ENCODE measurements at regions not wholly inside any gene's neighbourhood (a gene's known extent, or its start where the extent isn't known, plus 50 kb on each side); places are given as distances from the start of the nearest gene placed in this dataset.

GRCh38 chr12:75932241-75932640 is 99.3 kb downstream of the PHLDA1 start:
- Histone ChIP-seq H2AFZ (ENCODE audit: low read length) (no peak overlapping the region), H3K9me3 (ENCODE audit: control insufficient read depth, insufficient read depth, low read depth, low read length) (no peaks in the 10 kb centered on the region), H3K4me2 (ENCODE audit: extremely low read depth, insufficient read depth, low read length) (no peak overlapping the region), H3K4me3 (replicated peaks in 1 of 4; ENCODE audit: control extremely low read depth in 1 of 4, insufficient read depth in 1 of 4, low read depth in 3 of 4, low read length in 4 of 4) (no peak overlapping the region), H3K79me2 (ENCODE audit: control insufficient read depth, insufficient read depth, low read length) (no peaks in the 10 kb centered on the region), H3K36me3 (ENCODE audit: control insufficient read depth, insufficient read depth, low read length) (no peaks in the 10 kb centered on the region), H3K9ac (ENCODE audit: insufficient read depth, low read length) (no peak overlapping the region), H4K20me1 (ENCODE audit: control insufficient read depth, extremely low read depth, insufficient read depth, low read length) (no peaks in the 10 kb centered on the region), H3K27me3 (ENCODE audit: control insufficient read depth, insufficient read depth, low read length) (no peaks in the 10 kb centered on the region), H3K4me1 (ENCODE audit: control insufficient read depth, extremely low read depth, insufficient read depth, low read length) (peaks cover 5% of the 10 kb centered on the region), H3K27ac (ENCODE audit: insufficient read depth, low read length) (no peak overlapping the region)
- TF ChIP-seq CTCF (conservative IDR thresholded peaks at IDR 0.05 in 1 of 2, IDR thresholded peaks at IDR 0.05 in 1 of 2; ENCODE audit: low read depth in 1 of 2, low read length in 2 of 2) (no peak), EZH2 (IDR thresholded peaks at IDR 0.05; ENCODE audit: low read length, missing control alignments) (no peak)
- no peak for DNase-seq (ENCODE audit: low read depth in 2 of 2)

GRCh38 chr12:75923964-75924666 is 107.5 kb downstream of the PHLDA1 start:
- H3K9me3 ChIP-seq (ENCODE audit: control insufficient read depth, insufficient read depth, low read depth, low read length), result no peaks in the 10 kb centered on the region
- no peak for TF ChIP-seq CTCF (conservative IDR thresholded peaks at IDR 0.05 in 1 of 2, IDR thresholded peaks at IDR 0.05 in 1 of 2; ENCODE audit: low read depth in 1 of 2, low read length in 2 of 2)
- TF ChIP-seq EZH2 (IDR thresholded peaks at IDR 0.05; ENCODE audit: low read length, missing control alignments), result no peak
- H3K79me2 ChIP-seq (ENCODE audit: control insufficient read depth, insufficient read depth, low read length), result no peaks in the 10 kb centered on the region
- no peak overlapping the region for H2AFZ ChIP-seq (ENCODE audit: low read length)
- H4K20me1 ChIP-seq (ENCODE audit: control insufficient read depth, extremely low read depth, insufficient read depth, low read length), result no peaks in the 10 kb centered on the region
- DNase-seq (ENCODE audit: low read depth in 2 of 2), result peak; percentile 38 to 46
- no peaks in the 10 kb centered on the region for H3K27me3 ChIP-seq (ENCODE audit: control insufficient read depth, insufficient read depth, low read length)
- H3K27ac ChIP-seq (ENCODE audit: insufficient read depth, low read length), result no peak overlapping the region
- H3K4me1 ChIP-seq (ENCODE audit: control insufficient read depth, extremely low read depth, insufficient read depth, low read length), result no peaks in the 10 kb centered on the region
- H3K36me3 ChIP-seq (ENCODE audit: control insufficient read depth, insufficient read depth, low read length), result no peaks in the 10 kb centered on the region
- H3K4me3 ChIP-seq (replicated peaks in 1 of 4; ENCODE audit: control extremely low read depth in 1 of 4, insufficient read depth in 1 of 4, low read depth in 3 of 4, low read length in 4 of 4), result no peak overlapping the region
- H3K9ac ChIP-seq (ENCODE audit: insufficient read depth, low read length), result no peak overlapping the region
- no peak overlapping the region for H3K4me2 ChIP-seq (ENCODE audit: extremely low read depth, insufficient read depth, low read length)

DNA sequence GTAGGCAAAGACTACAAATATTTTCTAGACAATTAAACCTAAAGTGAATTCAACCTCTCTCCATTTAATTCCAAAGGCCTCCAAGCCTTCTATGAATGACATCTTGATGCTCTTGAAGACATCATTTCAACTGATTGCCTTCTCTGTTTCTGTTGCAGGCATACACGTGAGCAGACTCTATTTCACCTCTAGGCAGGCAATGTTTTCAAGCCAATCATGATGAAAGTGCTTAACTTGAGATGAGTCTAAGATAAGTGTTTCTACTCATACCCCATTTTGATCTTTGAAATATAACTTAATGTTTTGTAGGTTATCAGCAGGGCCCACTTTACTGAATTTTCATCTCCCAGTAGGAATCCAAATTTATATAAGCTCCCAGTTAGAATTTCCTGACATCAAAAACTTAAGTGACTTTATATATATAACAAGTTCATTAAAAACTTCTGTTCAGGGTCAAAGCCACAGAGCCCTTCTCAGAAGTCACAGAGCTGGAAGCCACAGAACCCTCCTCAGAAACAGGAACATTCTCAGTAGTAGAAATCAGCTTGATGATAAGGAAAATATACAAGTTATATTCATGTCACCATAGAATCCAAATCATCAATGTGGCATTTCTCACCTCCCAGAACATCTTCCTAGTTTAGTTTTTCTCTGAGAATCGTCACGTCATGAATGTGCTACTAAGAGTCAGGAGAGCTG is 108.5 kb downstream of the PHLDA1 start:
- Histone ChIP-seq H4K20me1 (ENCODE audit: control insufficient read depth, extremely low read depth, insufficient read depth, low read length) (no peaks in the 10 kb centered on the region), H3K4me3 (replicated peaks in 1 of 4; ENCODE audit: control extremely low read depth in 1 of 4, insufficient read depth in 1 of 4, low read depth in 3 of 4, low read length in 4 of 4) (no peak overlapping the region), H3K27me3 (ENCODE audit: control insufficient read depth, insufficient read depth, low read length) (no peaks in the 10 kb centered on the region), H3K9ac (ENCODE audit: insufficient read depth, low read length) (no peak overlapping the region), H3K27ac (ENCODE audit: insufficient read depth, low read length) (no peak overlapping the region), H2AFZ (ENCODE audit: low read length) (no peak overlapping the region), H3K9me3 (ENCODE audit: control insufficient read depth, insufficient read depth, low read depth, low read length) (no peaks in the 10 kb centered on the region), H3K4me2 (ENCODE audit: extremely low read depth, insufficient read depth, low read length) (no peak overlapping the region), H3K79me2 (ENCODE audit: control insufficient read depth, insufficient read depth, low read length) (no peaks in the 10 kb centered on the region), H3K36me3 (ENCODE audit: control insufficient read depth, insufficient read depth, low read length) (no peaks in the 10 kb centered on the region), H3K4me1 (ENCODE audit: control insufficient read depth, extremely low read depth, insufficient read depth, low read length) (no peaks in the 10 kb centered on the region)
- TF ChIP-seq EZH2 (IDR thresholded peaks at IDR 0.05; ENCODE audit: low read length, missing control alignments), result no peak
- TF ChIP-seq CTCF (conservative IDR thresholded peaks at IDR 0.05 in 1 of 2, IDR thresholded peaks at IDR 0.05 in 1 of 2; ENCODE audit: low read depth in 1 of 2, low read length in 2 of 2), result no peak
- DNase-seq (ENCODE audit: low read depth in 2 of 2), result no peak
